Activated CD8-positive, alpha-beta memory T cell treated with anti-CD3 and anti-CD28 coated beads, Interleukin-2, amount 10 ng/mL, durations not matched to agents 7 days and 5 days (primary cell): ENCODE measurements at regions not wholly inside any gene's neighbourhood (a gene's known extent, or its start where the extent isn't known, plus 50 kb on each side); places are given as distances from the start of the nearest gene placed in this dataset.
A peak's percentile ranks its signal among the peaks of the same experiment; 100 is the strongest.

Experiments used
- ATAC-seq: fragments of 150-1000 bp; cut with Tn5 transposase; one replicate; pipeline ENCODE4 v1.10.0; 2021; ENCODE audit warnings: moderate library complexity
- CTCF ChIA-PET: fragments of 350-600 bp; sonication (Branson Sonifier 250); formaldehyde crosslinking; loops from one replicate; lab custom pipeline; 2021; ENCODE audit warnings: antibody characterized with exemption; lab: Charles Lee
- DNase-seq: peaks from one replicate; pipeline ENCODE4 v3.0.0-alpha.2; 2020
- H3K27ac Mint-ChIP-seq: one replicate; pipeline ENCODE4 v1.8.0; 2021; ENCODE audit warnings: mild to moderate bottlenecking, mixed read lengths
- H3K27me3 Mint-ChIP-seq: one replicate; pipeline ENCODE4 v1.8.0; 2021; ENCODE audit warnings: mixed read lengths
- H3K36me3 Mint-ChIP-seq: one replicate; pipeline ENCODE4 v1.8.0; 2021; ENCODE audit warnings: mild to moderate bottlenecking, mixed read lengths
- H3K4me1 Mint-ChIP-seq: one replicate; pipeline ENCODE4 v1.8.0; 2021; ENCODE audit warnings: mixed read lengths
- H3K4me3 Mint-ChIP-seq: one replicate; pipeline ENCODE4 v1.8.0; 2021; ENCODE audit warnings: mild to moderate bottlenecking, moderate library complexity, mixed read lengths
- H3K9me3 Mint-ChIP-seq: one replicate; pipeline ENCODE4 v1.8.0; 2022; ENCODE audit warnings: low read depth, mixed read lengths

- H3K4me1 Mint-ChIP-seq: no peaks in the 10 kb centered on the region
- peaks cover 6% of the 10 kb centered on the region for H3K27me3 Mint-ChIP-seq
- ATAC-seq (no peak), DNase-seq (no peak)
- no peak overlapping the region for H3K4me3 Mint-ChIP-seq
- CTCF ChIA-PET: interaction anchor here (0.6 kb wide), 1 partner anchor 474 kb away, joined by 4 read pairs; no protein-coding TSS in a partner anchor
- H3K27ac Mint-ChIP-seq: no peak overlapping the region
- no peaks in the 10 kb centered on the region for H3K9me3 Mint-ChIP-seq
- no peaks in the 10 kb centered on the region for H3K36me3 Mint-ChIP-seq
Measured at GRCh38 chr16:80369138-80369958, 171.4 kb upstream of the DYNLRB2 start.

GRCh38 chr16:80367037-80367658, 173.6 kb upstream of the DYNLRB2 start:
- no peaks in the 10 kb centered on the region for H3K4me1 Mint-ChIP-seq
- no peak for DNase-seq
- H3K27me3 Mint-ChIP-seq: peaks cover 9% of the 10 kb centered on the region
- H3K36me3 Mint-ChIP-seq: no peaks in the 10 kb centered on the region
- ATAC-seq: no peak
- CTCF ChIA-PET: no interaction called here
- no peak overlapping the region for H3K27ac Mint-ChIP-seq
- no peaks in the 10 kb centered on the region for H3K9me3 Mint-ChIP-seq
- no peak overlapping the region for H3K4me3 Mint-ChIP-seq

- peaks cover 9% of the 10 kb centered on the region for H3K27me3 Mint-ChIP-seq
- H3K4me3 Mint-ChIP-seq: no peak overlapping the region
- H3K4me1 Mint-ChIP-seq: no peaks in the 10 kb centered on the region
- CTCF ChIA-PET: no interaction called here
- no peaks in the 10 kb centered on the region for H3K36me3 Mint-ChIP-seq
- no peak for DNase-seq
- H3K27ac Mint-ChIP-seq: no peak overlapping the region
- ATAC-seq: no peak
- H3K9me3 Mint-ChIP-seq: no peaks in the 10 kb centered on the region
Measured at GRCh38 chr16:80366023-80366422, 174.8 kb upstream of the DYNLRB2 start.

- H3K27me3 Mint-ChIP-seq: peaks cover 10% of the 10 kb centered on the region
- H3K4me1 Mint-ChIP-seq: no peaks in the 10 kb centered on the region
- H3K9me3 Mint-ChIP-seq: no peaks in the 10 kb centered on the region
- CTCF ChIA-PET: no interaction called here
- H3K4me3 Mint-ChIP-seq: no peak overlapping the region
- no peaks in the 10 kb centered on the region for H3K36me3 Mint-ChIP-seq
- H3K27ac Mint-ChIP-seq: no peak overlapping the region
- DNase-seq (no peak), ATAC-seq (no peak)
Measured at GRCh38 chr16:80362816-80363215, 178.0 kb upstream of the DYNLRB2 start.

- H3K9me3 Mint-ChIP-seq: no peaks in the 10 kb centered on the region
- no peaks in the 10 kb centered on the region for H3K36me3 Mint-ChIP-seq
- H3K4me1 Mint-ChIP-seq: no peaks in the 10 kb centered on the region
- CTCF ChIA-PET: no interaction called here
- no peak overlapping the region for H3K4me3 Mint-ChIP-seq
- DNase-seq: no peak
- H3K27ac Mint-ChIP-seq: no peak overlapping the region
- ATAC-seq: no peak
- peaks cover 9% of the 10 kb centered on the region for H3K27me3 Mint-ChIP-seq
Measured at GRCh38 chr16:80356365-80356764, 184.4 kb upstream of the DYNLRB2 start.

- no peak overlapping the region for H3K4me3 Mint-ChIP-seq
- no peaks in the 10 kb centered on the region for H3K9me3 Mint-ChIP-seq
- DNase-seq (no peak), ATAC-seq (no peak)
- CTCF ChIA-PET: no interaction called here
- peaks cover 9% of the 10 kb centered on the region for H3K27me3 Mint-ChIP-seq
- H3K36me3 Mint-ChIP-seq: no peaks in the 10 kb centered on the region
- no peaks in the 10 kb centered on the region for H3K4me1 Mint-ChIP-seq
- H3K27ac Mint-ChIP-seq: no peak overlapping the region
Measured at GRCh38 chr16:80355335-80355734, 185.5 kb upstream of the DYNLRB2 start.

- H3K4me1 Mint-ChIP-seq: no peaks in the 10 kb centered on the region
- no peak overlapping the region for H3K4me3 Mint-ChIP-seq
- CTCF ChIA-PET: no interaction called here
- H3K27me3 Mint-ChIP-seq: peaks cover 9% of the 10 kb centered on the region
- DNase-seq: no peak
- no peak for ATAC-seq
- no peak overlapping the region for H3K27ac Mint-ChIP-seq
- H3K9me3 Mint-ChIP-seq: no peaks in the 10 kb centered on the region
- H3K36me3 Mint-ChIP-seq: no peaks in the 10 kb centered on the region
Measured at GRCh38 chr16:80350061-80350460, 190.7 kb upstream of the DYNLRB2 start.

GRCh38 chr16:80347900-80348299, 192.9 kb upstream of the DYNLRB2 start:
- DNase-seq: peak; percentile 5
- Mint-ChIP-seq H3K9me3 (no peaks in the 10 kb centered on the region), H3K4me3 (no peak overlapping the region), H3K36me3 (no peaks in the 10 kb centered on the region), H3K27me3 (peaks cover 9% of the 10 kb centered on the region), H3K27ac (no peak overlapping the region), H3K4me1 (no peaks in the 10 kb centered on the region)
- ATAC-seq: no peak
- CTCF ChIA-PET: interaction anchor here (1.2 kb wide), 1 partner anchor 119 kb away, joined by 4 read pairs; no protein-coding TSS in a partner anchor

GRCh38 chr16:80347002-80347401, 193.8 kb upstream of the DYNLRB2 start:
- Mint-ChIP-seq H3K27ac (no peak overlapping the region), H3K9me3 (no peaks in the 10 kb centered on the region), H3K4me1 (no peaks in the 10 kb centered on the region), H3K36me3 (no peaks in the 10 kb centered on the region), H3K4me3 (no peak overlapping the region), H3K27me3 (peaks cover 7% of the 10 kb centered on the region)
- CTCF ChIA-PET: interaction anchor here (1.2 kb wide), 1 partner anchor 120 kb away, joined by 4 read pairs; no protein-coding TSS in a partner anchor
- no peak for DNase-seq
- ATAC-seq: no peak

GRCh38 chr16:80346111-80346632, 194.6 kb upstream of the DYNLRB2 start:
- peaks cover 3% of the 10 kb centered on the region for H3K27me3 Mint-ChIP-seq
- no peak overlapping the region for H3K4me3 Mint-ChIP-seq
- DNase-seq (no peak), ATAC-seq (no peak)
- no peaks in the 10 kb centered on the region for H3K4me1 Mint-ChIP-seq
- H3K9me3 Mint-ChIP-seq: no peaks in the 10 kb centered on the region
- no peak overlapping the region for H3K27ac Mint-ChIP-seq
- CTCF ChIA-PET: interaction anchor here (0.6 to 1.0 kb wide), 2 partner anchors 15 to 162 kb away, joined by 3 read pairs; no protein-coding TSS in a partner anchor
- no peaks in the 10 kb centered on the region for H3K36me3 Mint-ChIP-seq

- ATAC-seq: no peak
- Mint-ChIP-seq H3K4me1 (no peaks in the 10 kb centered on the region), H3K4me3 (no peak overlapping the region), H3K36me3 (no peaks in the 10 kb centered on the region), H3K27ac (no peak overlapping the region), H3K27me3 (peaks cover 5% of the 10 kb centered on the region), H3K9me3 (no peaks in the 10 kb centered on the region)
- DNase-seq: no peak
- CTCF ChIA-PET: interaction anchor here (0.6 to 1.0 kb wide), 2 partner anchors 15 to 162 kb away, joined by 3 read pairs; no protein-coding TSS in a partner anchor
Measured at GRCh38 chr16:80345701-80346100, 195.1 kb upstream of the DYNLRB2 start.

- no peak overlapping the region for H3K27ac Mint-ChIP-seq
- H3K4me1 Mint-ChIP-seq: no peaks in the 10 kb centered on the region
- H3K36me3 Mint-ChIP-seq: no peaks in the 10 kb centered on the region
- H3K27me3 Mint-ChIP-seq: peaks cover 5% of the 10 kb centered on the region
- H3K9me3 Mint-ChIP-seq: no peaks in the 10 kb centered on the region
- ATAC-seq: no peak
- CTCF ChIA-PET: no interaction called here
- no peak overlapping the region for H3K4me3 Mint-ChIP-seq
- no peak for DNase-seq
Measured at GRCh38 chr16:80344570-80344969, 196.2 kb upstream of the DYNLRB2 start.

GRCh38 chr16:80341263-80341662, 199.5 kb upstream of the DYNLRB2 start:
- CTCF ChIA-PET: no interaction called here
- Mint-ChIP-seq H3K4me3 (no peak overlapping the region), H3K27ac (no peak overlapping the region), H3K4me1 (no peaks in the 10 kb centered on the region), H3K9me3 (no peaks in the 10 kb centered on the region), H3K27me3 (peaks cover 10% of the 10 kb centered on the region), H3K36me3 (no peaks in the 10 kb centered on the region)
- no peak for ATAC-seq
- no peak for DNase-seq

GRCh38 chr16:80337786-80338185, 203.0 kb upstream of the DYNLRB2 start:
- H3K27ac Mint-ChIP-seq: no peak overlapping the region
- no peak for DNase-seq
- H3K36me3 Mint-ChIP-seq: no peaks in the 10 kb centered on the region
- CTCF ChIA-PET: no interaction called here
- no peaks in the 10 kb centered on the region for H3K4me1 Mint-ChIP-seq
- no peak for ATAC-seq
- peaks cover 16% of the 10 kb centered on the region for H3K27me3 Mint-ChIP-seq
- no peaks in the 10 kb centered on the region for H3K9me3 Mint-ChIP-seq
- no peak overlapping the region for H3K4me3 Mint-ChIP-seq
